Lung (tissue), 11 donors: ENCODE measurements at regions not wholly inside any gene's neighbourhood (a gene's known extent, or its start where the extent isn't known, plus 50 kb on each side); places are given as distances from the start of the nearest gene placed in this dataset.

Source experiments
- ATAC-seq: fragments of 200-7000 bp; cut with Tn5 transposase; one replicate; pipeline ENCODE4 v1.9.1; 2020; ENCODE audit warnings: moderate number of reproducible peaks; ENCODE audit not compliant: insufficient read depth, low FRiP score
- DNase-seq, 3 donors: peaks; one replicate each; pipeline ENCODE4 v3.0.0-alpha.2; 2013 to 2017
- H3K27ac ChIP-seq, 2 donors: one replicate each; pipeline ENCODE4 v1.5.1; 2013; ENCODE audit warnings: mild to moderate bottlenecking in 2 of 2, moderate library complexity in 2 of 2, control low read depth in 1 of 2, inconsistent platforms in 1 of 2, low read depth in 1 of 2, low read length in 1 of 2
- H3K27me3 ChIP-seq, 3 donors: one replicate each; pipeline ENCODE4 v1.5.1; 2013; ENCODE audit warnings: low read length in 2 of 3; ENCODE audit not compliant: control insufficient read depth in 3 of 3, insufficient read depth in 3 of 3
- H3K36me3 ChIP-seq, 4 donors: one replicate each; pipeline ENCODE4 v1.5.1; 2013; ENCODE audit warnings: low read length in 4 of 4, mild to moderate bottlenecking in 1 of 4, moderate library complexity in 1 of 4; ENCODE audit not compliant: control insufficient read depth in 4 of 4, insufficient read depth in 4 of 4
- H3K4me1 ChIP-seq, 5 donors: one replicate each; pipeline ENCODE4 v1.5.1; 2013; ENCODE audit warnings: low read length in 5 of 5, mild to moderate bottlenecking in 2 of 5, moderate library complexity in 1 of 5; ENCODE audit not compliant: control insufficient read depth in 5 of 5, insufficient read depth in 5 of 5
- H3K4me3 ChIP-seq: one replicate; pipeline ENCODE4 v1.5.1; 2013; ENCODE audit warnings: mild to moderate bottlenecking, control low read depth, moderate library complexity
- H3K9ac ChIP-seq, 2 donors: one replicate each; pipeline ENCODE4 v1.5.1; 2013; ENCODE audit warnings: low read length in 2 of 2, control low read depth in 1 of 2; ENCODE audit not compliant: insufficient read depth in 1 of 2
- H3K9me3 ChIP-seq, 4 donors: one replicate each; pipeline ENCODE4 v1.5.1; 2013; ENCODE audit warnings: low read length in 3 of 4, mild to moderate bottlenecking in 1 of 4, moderate library complexity in 1 of 4; ENCODE audit not compliant: control insufficient read depth in 4 of 4, insufficient read depth in 3 of 4
- CTCF ChIP-seq: IDR thresholded peaks from 2 replicates; pipeline ENCODE4 v1.5.1; 2012; ENCODE audit warnings: mild to moderate bottlenecking; ENCODE audit errors: control extremely low read depth, extremely low read depth
- WGBS, 2 donors: extraction: QIAGEN DNeasy Blood & Tissue Kit; methylation state at CpG; one replicate each; pipeline ENCODE4 v1.1.7; 2013; 5-methylcytosine and 5-hydroxymethylcytosine counted together
- donor health status: control.
- donor health status: control.
- donor health status: Bipolar disorder and iron deficiency.
- donor health status: healthy.
- donor health status: DM: yes; HTN: yes; CAD: no.

- Histone ChIP-seq H3K27me3 (peaks cover 0 to 5% (median 0%) of the 10 kb centered on the region in 3 donors), H3K9ac (no peak overlapping the region), H3K4me3 (no peak overlapping the region), H3K9me3 (peaks cover 0 to 2% (median 0%) of the 10 kb centered on the region in 4 donors), H3K27ac (no peak overlapping the region), H3K36me3 (no peaks in the 10 kb centered on the region), H3K4me1 (no peaks in the 10 kb centered on the region)
- TF ChIP-seq CTCF = no peak
- WGBS, 2 donors = 89 to 92% methylated on average over 4 of the region's 4 CpGs
- no peak for DNase-seq
- ATAC-seq = no peak
Observed at GRCh38 chr9:85215416-85215815, 526.3 kb downstream of the AGTPBP1 start.

- H3K27me3 ChIP-seq = peaks cover 0 to 5% (median 0%) of the 10 kb centered on the region in 3 donors
- WGBS, 2 donors = 63 to 77% methylated on average over 4 of the region's 4 CpGs
Observed at GRCh38 chr9:85213650-85214607, 527.8 kb downstream of the AGTPBP1 start.

GRCh38 chr9:85212887-85213286 lies 528.9 kb downstream of the AGTPBP1 start:
- H3K27me3 ChIP-seq = peaks cover 0 to 5% (median 0%) of the 10 kb centered on the region in 3 donors
- no peak overlapping the region for H3K9ac ChIP-seq
- peaks cover 0 to 2% (median 0%) of the 10 kb centered on the region in 4 donors for H3K9me3 ChIP-seq
- no peak for DNase-seq
- no peaks in the 10 kb centered on the region for H3K36me3 ChIP-seq
- ATAC-seq = no peak
- no peaks in the 10 kb centered on the region for H3K4me1 ChIP-seq
- no peak overlapping the region for H3K4me3 ChIP-seq
- no peak overlapping the region for H3K27ac ChIP-seq
- TF ChIP-seq CTCF = no peak
- 60 to 82% methylated on average over 2 of the region's 2 CpGs for WGBS, 2 donors

More at GRCh38 chr9:85213650-85214607, 527.8 kb downstream of the AGTPBP1 start:
- no peaks in the 10 kb centered on the region for H3K4me1 ChIP-seq
- H3K4me3 ChIP-seq = no peak overlapping the region
- no peak overlapping the region for H3K9ac ChIP-seq
- no peak for TF ChIP-seq CTCF
- H3K9me3 ChIP-seq = peaks cover 0 to 2% (median 0%) of the 10 kb centered on the region in 4 donors
- H3K27ac ChIP-seq = no peak overlapping the region
- ATAC-seq = no peak
- no peaks in the 10 kb centered on the region for H3K36me3 ChIP-seq
- no peak for DNase-seq
